ENCODE measurements at regions not wholly inside any gene's neighbourhood (a gene's known extent, or its start where the extent isn't known, plus 50 kb on each side); places are given as distances from the start of the nearest gene placed in this dataset.
"Not testable (repeated sequence)": the region's sequence is repeated elsewhere in the genome, so short reads cannot be mapped to it uniquely, and the experiment has no call there.

DNA sequence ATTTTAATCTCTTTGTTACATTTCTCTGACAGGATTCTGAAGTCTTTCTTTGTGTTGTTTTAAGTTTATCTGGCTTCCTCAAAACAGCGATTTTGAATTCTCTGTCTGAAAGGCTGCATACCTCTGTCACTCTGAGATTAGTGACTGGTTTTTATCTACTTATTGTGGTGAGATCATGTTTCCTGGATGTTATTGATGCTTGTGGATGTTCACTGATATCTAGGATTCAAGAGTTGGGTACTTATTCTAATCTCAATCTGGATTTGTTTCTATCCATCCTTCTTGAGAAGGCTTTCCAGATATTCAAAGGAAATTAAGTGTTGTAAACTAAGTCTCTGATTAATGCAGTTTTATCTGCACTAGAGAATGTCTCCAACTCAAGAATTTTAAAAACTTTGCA, 1076.1 kb upstream of the ADGRB3 start:
- no peak for DNase-seq (ENCODE audit: low read depth)

DNA sequence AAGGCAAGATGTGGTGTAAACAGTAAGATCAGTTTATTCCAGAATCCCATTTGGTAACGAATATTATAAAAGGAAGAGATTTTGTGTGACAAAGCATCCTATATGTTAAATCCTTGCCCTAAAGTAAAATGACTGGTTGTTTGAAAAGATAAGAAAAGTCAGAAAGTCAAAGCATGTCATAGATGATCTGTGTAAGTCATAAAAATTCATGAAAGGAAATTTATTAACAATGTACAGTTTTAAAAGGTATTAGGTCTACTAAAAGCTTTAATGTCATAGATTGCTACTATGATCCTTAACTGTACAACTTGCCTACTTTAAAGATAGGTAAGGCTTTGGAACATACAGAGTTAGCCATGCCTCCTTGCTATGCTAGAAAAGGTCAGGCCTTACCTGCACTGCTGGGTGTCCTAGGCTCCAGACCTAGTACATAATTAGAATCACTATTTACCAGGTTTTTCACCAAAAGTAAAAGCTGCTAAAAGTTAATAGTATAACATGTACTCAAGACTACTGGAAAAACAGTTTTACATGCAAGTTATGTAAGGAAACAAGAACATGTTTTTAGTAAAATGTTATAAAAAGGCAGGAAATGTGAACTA, 1090.1 kb upstream of the ADGRB3 start:
- no peak for DNase-seq (ENCODE audit: low read depth)

DNA sequence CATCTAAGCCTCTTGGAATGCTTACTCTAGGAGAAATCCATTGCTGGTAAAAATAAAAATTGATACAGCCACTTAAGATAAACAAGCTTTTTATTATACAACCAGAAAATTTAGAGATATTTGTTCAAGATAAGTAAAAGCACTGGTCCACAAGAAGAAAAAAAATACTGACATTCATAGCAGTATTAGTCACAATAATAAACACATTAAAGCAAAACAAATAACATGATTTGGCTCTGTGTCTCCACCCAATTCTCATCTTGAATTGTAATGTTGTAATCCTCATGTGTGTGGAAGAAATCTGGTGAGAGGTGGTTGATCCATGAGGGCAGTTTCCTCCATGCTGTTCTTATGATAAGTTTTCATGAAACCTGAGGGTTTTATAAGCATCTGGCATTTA, 1093.5 kb upstream of the ADGRB3 start:
- DNase-seq (ENCODE audit: low read depth): peak; percentile 67

DNA sequence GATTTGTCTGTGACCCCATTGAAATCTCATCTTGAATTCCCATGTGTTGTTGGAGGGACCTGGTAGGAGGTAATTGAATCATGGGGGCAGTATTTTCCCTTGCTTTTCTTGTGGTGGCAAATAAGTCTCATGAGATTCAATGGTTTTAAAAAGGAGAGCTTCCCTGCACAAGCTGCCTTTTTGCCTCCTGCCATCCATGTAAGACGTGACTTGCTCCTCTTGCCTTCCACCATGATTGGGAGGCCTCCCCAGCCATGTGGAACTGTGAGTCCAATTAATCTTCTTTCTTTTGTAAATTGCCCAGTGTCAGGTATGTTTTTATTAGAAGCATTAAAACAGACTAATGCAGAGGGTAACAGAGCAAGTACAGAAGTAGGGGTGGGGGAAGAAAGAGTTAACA, 1097.0 kb upstream of the ADGRB3 start:
- no peak for DNase-seq (ENCODE audit: low read depth)

DNA sequence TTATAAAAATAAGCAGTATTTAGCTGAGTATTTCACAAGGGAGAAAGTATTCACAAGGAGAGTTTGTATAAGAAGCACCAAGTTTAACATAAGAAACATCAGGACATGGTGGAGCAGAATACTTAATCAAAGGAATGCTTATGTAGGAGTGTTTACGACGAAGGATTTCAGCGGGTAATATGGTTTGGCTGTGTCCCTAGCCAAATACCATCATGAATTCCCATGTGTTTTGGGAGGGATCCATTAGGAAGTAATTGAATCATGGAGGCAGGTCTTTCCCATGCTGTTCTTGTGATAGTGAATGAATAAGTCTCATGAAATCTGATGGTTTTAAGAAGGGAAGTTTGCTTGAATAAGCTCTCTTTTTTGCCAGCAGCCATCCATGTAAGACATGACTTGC, 1099.1 kb upstream of the ADGRB3 start:
- DNase-seq (ENCODE audit: low read depth): no peak

DNA sequence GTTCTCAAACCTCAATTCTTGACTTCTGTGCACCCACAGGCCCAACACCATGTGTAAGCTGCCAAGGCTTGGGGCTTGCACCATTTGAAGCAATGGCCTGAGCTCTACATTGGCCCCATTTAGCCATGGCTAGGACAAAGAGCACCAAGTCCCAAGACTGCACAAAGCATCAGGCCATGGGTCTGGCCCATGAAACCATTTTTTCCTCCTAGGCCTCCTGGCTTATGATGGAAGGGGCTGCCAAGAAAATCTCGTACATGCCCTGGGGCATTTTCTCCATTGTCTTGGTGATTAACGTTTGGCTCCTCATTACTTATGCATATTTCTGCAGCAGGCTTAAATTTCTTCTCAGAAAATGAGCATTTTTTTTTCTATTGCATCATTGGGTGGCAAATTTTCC, 1128.7 kb upstream of the ADGRB3 start:
- DNase-seq (ENCODE audit: low read depth): no peak

DNA sequence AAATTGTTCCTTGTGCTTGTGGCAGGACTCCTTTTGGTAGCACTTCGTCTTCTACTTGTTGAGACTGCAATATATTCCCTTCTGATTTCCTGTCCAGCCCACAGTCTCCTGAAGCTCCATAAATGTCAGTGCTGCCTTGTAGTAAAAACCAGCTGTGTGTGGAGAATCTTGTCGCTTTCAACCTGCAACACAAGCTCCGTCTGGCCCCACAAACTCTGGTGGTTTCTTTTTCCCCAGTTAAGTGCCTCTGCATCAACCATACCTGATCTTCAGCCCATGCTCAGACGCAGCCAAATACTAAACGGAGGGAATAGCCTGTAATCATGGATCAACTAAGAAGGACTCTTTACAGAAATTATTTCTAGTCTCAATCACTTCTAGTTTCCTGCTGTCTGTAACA, 1133.3 kb upstream of the ADGRB3 start:
- no peak for DNase-seq (ENCODE audit: low read depth)

DNA sequence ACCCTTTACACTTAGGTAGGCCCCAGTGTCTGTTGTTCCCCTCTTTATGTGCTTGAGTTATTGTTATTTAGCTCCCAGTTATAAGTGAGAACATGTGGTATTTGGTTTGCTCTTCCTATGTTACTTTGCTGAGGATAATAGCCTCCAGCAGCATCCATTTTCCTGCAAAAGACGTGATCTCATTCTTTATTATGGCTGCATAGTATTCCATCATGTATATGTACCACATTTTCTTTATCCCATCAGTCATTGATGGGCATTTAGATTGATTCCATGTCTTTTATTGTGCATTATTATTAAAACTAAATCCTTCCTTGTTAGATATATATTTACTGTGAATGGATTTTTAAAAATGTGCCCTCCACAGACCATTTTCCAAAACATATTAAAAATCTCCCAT, 1137.3 kb upstream of the ADGRB3 start:
- no peak for DNase-seq (ENCODE audit: low read depth)

DNA sequence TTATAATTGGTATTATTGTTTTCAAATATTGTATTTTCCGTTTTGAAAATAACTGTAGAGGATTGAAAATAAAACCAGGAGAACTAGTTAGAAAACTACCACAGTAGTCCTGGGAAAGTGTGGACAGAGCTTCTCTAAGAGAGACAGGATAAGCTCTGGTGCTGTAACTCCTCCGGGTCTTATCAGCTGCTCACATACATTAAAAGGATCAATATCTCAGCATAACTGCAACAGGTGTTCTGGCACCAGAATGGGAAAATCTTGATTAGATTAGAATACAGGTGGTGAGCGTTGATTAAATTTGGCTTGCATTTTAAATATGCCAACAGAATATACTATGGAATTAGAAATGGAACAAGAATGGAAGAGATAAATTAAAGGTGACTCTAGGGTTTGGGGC, 1138.9 kb upstream of the ADGRB3 start:
- DNase-seq (ENCODE audit: low read depth): no peak

DNA sequence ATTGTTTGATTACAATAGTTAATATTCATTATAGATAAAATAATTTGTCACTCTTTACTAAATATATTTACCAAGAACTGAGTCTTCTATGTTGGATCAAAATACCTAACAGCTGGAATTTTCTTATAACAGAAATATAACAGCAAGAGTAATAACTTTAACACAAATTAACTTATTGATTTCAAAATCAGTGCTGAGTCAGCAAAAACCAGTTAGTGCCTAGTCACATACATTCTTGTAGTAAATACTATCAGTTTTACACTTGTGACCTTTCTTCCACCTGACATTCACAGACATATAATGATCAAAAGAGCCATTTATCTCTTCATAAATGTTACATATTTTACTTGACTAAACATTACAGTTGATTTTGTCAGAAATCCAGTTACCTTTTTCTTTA, 1141.4 kb upstream of the ADGRB3 start:
- no peak for DNase-seq (ENCODE audit: low read depth)

DNA sequence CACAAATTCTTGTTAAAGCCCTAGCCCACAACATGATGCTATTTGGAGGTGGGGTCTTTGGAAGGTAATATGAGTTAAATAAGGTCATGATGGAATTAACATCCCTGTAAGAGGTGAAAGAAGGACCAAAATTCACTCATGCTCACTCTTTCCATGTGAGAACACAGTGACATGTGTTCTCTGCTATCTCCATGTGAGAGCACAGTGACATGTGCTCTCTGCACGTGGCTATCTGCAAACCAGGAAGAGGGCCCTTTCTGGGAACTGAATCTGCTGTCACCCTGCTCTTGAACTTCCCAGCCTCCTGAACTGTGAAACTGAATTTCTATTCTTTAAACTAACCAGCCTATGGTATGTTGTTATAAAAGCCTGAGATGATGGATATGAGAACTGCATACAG, 1159.4 kb upstream of the ADGRB3 start:
- no peak for DNase-seq (ENCODE audit: low read depth)

DNA sequence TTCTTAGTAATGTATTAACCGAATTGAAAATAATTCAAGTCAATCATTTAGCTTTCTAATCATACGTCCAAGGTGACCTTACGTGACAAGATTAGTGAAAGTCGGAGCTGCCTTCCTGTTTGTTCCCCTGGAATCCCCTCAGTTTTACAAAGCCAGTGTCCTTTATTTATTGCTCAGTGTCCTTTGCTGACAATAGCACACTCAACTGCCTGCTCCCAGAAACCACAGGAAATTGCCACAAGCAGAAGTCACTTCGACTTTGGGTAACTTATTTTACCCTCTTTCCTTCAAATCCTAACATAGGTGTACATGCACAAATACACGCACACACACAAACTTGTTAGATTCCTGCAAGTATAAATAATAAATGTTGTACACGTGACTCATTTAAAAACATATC, 1167.7 kb upstream of the ADGRB3 start:
- DNase-seq (ENCODE audit: low read depth): no peak

DNA sequence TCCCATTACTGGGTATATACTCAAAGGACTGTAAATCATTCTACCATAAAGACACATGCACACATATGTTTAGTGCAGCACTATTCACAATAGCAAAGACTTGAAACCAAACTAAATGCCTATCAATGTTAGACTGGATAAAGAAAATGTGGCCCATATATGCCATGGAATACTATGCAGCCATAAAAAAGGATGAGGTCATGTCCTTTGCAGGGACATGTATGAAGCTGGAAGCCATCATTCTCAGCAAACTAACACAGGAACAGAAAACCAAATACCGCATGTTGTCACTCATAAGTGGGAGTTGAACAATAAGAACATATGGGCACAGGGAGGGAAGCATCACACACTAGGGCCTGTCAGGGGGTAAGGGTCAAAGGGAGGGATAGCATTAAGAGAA, 1172.4 kb upstream of the ADGRB3 start:
- not testable (repeated sequence) for DNase-seq (ENCODE audit: low read depth)

DNA sequence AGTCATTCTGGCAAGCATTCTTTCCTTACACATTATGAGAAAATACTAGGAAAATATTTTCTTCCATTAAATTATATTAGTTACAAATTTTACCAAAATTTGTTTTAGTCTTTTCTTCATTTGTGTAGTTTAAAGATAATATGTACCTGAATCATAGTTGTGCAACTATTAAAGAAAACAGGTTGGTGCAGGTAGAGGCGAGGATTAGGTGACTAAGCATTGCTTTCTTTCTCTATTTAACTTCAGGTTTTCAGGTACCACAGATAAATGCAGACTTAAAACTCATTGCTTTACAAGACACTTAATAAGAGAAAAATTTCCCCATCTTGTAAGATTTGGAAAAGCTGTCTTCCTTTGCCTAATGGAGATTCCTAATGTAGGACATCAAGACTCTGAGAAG, 1175.5 kb upstream of the ADGRB3 start:
- DNase-seq (ENCODE audit: low read depth): no peak

DNA sequence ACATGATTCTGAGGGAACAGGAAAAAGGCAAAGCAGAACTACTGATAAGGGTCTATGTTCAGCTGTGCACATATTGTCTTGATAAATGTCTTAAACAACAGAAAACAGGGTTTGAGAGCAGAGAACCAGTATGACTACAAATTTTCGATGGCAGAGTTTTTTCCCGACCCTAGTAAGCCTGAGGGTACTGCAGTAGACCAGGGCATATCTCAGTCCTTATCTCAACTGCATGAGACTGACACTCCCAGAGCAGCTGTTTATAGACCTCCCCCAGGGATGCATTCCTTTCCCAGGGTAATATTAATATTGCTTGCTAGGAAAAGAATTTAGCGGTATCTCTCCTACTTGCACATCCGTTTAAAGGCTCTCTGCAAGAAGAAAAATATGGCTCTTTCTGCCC, 1176.8 kb upstream of the ADGRB3 start:
- DNase-seq (ENCODE audit: low read depth): no peak

DNA sequence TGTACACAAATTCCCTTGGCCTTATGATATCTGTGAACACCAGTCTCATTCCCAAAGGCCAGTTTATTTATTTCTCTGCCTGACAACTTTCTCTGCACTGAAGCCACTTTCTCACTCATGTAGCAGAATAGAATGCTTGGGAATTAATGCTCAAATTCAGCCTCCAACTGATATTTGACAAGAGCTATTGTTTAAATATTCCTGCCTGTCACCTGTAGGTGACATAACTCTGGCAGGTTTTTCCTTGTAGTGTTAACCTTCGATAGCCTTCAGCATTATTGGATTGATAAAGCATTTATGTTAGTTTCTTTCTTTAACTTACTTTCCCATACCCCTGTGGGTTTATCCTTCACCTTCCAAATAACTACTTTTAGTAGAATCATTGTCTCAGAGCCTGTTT, 1183.2 kb upstream of the ADGRB3 start:
- DNase-seq (ENCODE audit: low read depth): no peak

DNA sequence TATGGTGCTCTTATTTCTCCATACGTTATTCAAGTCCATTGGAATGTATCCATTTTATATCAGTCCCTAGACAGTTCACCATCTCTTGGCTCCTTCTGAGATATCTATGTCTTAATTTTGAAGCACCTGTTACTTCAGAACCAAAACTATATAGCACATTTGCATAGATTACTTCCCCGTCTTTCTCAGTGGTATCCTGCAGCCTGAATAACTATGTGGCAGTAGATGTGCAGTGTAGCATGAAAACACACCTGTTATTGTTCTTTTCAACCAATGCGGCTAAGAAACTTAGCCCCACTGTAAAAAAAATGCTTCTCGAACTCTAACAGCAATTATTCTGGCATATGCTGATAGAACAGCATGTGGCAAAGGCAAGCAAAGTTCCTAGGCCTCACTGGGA, 1184.4 kb upstream of the ADGRB3 start:
- no peak for DNase-seq (ENCODE audit: low read depth)

DNA sequence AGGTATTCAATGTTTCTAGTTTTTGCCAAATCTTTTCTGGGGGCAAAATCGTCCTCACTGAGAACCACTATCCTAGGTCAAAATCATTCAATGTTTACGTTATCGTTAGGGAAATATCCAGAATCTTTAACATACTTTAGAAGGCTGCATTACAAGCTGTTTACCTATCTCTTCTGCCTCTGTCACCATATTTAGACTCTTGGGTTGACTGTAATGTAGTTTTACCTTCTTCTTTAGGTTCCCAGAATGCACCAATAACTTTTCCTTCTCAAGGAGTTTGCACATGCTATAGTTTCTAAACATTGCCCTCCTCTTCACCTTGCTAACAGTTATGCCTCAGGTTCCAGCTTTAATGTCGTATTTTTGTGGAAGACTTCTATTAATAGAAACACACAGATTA, 1185.5 kb upstream of the ADGRB3 start:
- no peak for DNase-seq (ENCODE audit: low read depth)

DNA sequence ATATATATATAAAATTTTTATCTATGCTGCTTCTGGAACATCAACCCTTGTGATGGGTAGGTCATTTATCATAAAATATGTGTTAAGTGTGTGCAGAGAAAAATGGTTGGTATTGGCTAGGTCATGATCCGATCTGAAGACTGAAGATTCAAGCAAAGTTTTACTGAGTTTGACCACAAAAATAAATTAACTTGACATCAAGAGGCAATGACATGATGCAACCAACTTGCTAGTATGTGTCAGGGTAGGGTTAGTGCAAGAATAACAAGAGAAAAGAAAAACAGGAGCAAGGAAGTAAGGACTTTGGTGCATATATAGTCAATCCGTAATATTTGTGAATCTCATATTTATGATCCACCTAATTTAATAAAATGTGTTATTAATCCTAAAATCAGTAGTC, 1202.0 kb upstream of the ADGRB3 start:
- no peak for DNase-seq (ENCODE audit: low read depth)

DNA sequence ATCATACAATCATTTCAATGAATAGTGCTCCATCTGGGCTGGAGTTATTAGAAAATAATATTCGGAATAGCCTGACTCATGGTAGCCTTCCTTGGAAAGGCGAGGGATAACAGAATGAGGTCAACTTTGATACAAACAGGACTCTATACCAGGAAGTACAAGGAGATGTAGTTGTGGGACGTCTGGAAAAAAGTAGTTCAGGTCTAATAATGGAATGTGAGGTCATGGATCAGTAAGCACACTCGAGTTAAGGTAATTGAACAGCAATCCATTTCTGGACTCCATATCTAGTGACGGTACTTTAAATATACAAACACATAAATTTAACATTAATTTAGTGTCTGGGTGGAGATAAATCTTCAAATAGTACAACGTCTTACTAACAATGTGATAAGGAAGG, 1204.0 kb upstream of the ADGRB3 start:
- DNase-seq (ENCODE audit: low read depth): no peak

DNA sequence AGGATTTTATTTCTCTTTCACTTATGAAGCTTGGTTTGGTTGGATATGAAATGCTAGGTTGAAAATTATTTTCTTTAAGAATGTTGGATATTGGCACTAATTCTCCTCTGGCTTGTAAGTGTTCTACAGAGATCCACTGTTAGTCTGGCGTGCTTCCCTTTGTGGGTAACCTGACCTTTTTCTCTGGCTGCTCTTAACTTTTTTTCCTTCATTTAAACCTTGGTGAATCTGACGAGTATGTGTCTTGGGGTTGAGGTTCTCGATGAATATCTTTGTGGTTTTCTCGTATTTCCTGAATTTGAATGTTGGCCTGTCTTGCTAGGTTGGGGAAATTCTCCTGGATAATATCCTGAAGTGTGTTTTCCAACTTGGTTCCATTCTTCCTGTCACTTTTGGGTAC, 1208.4 kb upstream of the ADGRB3 start:
- not testable (repeated sequence) for DNase-seq (ENCODE audit: low read depth)

DNA sequence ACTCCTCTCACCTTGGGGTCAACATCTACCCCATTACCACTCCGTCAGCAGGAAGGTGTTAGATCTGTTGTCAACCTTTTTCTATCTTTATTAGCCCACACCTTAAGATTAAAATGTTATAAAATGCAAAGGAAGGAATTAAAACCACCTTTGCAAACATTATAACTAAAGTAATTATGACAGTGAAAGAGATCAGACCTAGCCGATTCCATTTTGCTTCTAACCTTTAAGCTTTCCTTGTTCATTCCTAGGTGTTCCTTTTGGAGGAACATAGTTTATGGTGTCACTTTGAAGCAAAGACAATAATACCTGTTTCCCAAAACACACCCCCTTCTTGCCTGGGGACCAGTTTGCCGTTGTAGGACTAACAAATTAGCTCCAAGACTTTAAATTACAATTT, 1223.0 kb upstream of the ADGRB3 start:
- no peak for DNase-seq (ENCODE audit: low read depth)

DNA sequence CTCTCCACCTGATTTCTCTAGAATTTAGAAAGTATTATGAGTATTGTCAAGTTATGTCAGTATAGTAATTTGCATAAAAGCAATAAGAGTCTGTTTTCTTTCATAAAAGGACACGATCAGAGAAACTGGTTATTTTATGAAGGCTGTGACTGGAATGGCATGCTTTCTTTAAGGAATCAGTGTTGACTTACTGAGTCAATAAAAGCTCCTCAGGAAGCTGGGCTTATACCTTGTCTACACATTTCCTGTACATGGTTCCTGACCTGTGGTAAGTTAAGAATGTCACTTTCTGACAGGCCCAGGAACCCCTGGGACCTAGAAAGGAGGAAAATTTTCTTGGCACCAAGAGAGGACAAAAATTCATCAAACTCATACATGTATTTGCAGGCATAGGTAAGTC, 1224.0 kb upstream of the ADGRB3 start:
- DNase-seq (ENCODE audit: low read depth): no peak

DNA sequence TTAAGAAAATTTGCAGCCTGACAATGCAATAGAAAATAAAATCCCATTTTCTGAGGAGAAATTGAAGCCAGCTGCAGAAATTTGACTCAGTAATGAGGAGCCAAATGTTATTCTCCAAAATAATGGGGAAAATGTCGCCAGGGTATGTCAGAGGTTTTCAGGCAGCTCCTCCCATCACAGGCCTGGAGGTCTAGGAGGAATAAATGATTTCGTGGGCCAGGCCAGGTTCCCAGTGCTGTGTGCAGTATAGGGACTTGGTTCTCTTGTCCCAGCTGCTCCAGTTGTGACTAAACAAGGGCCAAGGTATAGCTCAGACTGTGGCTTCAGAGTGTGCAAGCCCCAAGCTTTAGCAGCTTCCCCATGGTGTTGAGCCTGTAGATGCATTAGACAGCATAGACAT, 1240.8 kb upstream of the ADGRB3 start:
- no peak for DNase-seq (ENCODE audit: low read depth)

DNA sequence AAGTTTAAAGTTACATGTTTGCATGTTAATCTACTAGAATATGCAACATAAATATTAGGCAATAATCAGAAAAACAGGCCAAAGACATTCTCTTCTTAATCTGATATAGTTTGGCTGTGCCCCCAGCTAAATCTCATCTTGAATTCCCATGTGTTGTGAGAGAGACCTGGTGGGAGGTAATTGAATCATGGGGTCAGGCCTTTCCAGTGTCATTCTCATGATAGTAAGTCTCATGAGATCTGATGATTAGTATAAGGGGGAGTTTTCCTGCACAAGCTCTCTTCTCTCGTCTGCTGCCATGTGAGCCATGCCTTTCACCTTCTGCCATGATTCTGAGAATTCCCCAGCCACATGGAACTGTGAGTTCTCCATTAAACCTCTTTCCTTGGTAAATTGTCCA, 1241.7 kb upstream of the ADGRB3 start:
- DNase-seq (ENCODE audit: low read depth): no peak

All from fibroblast of the conjunctiva (primary cell).